NCI-H2227 (cell line): ENCODE measurements at regions not wholly inside any gene's neighbourhood (a gene's known extent, or its start where the extent isn't known, plus 50 kb on each side); places are given as distances from the start of the nearest gene placed in this dataset.

Experiments used
- DNase-seq: peaks from one replicate; lab custom pipeline; 2025; ENCODE audit not compliant: unreplicated experiment; lab: John Stamatoyannopoulos, UW

DNA sequence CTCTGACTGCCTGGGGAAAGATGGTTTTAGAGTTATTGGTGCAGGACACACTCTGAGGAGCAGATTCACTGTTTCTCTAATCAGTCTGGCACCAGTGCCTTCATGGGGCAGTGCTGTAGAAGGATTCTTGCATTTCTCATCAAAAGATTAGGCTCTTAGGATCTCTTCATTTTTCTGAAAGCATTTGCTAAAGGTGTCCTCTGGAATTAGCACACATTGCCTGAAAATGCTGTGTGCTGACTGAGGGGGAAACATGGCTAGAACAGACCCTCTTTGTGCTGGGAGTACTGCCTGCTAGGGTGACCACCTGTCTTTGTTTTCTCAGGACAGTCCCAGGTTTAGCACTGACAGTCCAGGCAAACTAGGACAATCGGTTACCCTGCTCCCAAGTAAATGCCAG is 301.0 kb downstream of the PTEN start:
- no peak for DNase-seq

DNA sequence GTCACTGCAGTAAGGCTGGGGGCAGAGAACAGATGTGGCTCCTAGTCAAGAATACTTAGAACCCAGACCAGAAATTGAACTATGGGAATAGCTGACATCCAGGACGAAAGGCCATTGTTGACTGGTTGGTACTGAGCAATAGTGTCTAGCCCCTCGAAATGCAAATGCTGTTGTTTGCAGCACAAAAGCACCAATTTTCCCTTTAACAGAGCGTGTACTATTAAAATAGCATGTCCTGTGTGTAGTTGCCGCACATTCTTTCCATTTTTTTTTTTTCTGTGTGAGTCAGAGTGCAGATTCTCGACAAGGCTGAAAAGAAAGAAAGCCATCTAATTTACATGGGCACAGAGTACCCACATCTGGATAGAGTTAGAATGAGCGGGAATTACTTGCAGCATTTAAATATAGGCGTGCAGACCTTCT is 302.4 kb downstream of the PTEN start:
- DNase-seq, result no peak

DNA sequence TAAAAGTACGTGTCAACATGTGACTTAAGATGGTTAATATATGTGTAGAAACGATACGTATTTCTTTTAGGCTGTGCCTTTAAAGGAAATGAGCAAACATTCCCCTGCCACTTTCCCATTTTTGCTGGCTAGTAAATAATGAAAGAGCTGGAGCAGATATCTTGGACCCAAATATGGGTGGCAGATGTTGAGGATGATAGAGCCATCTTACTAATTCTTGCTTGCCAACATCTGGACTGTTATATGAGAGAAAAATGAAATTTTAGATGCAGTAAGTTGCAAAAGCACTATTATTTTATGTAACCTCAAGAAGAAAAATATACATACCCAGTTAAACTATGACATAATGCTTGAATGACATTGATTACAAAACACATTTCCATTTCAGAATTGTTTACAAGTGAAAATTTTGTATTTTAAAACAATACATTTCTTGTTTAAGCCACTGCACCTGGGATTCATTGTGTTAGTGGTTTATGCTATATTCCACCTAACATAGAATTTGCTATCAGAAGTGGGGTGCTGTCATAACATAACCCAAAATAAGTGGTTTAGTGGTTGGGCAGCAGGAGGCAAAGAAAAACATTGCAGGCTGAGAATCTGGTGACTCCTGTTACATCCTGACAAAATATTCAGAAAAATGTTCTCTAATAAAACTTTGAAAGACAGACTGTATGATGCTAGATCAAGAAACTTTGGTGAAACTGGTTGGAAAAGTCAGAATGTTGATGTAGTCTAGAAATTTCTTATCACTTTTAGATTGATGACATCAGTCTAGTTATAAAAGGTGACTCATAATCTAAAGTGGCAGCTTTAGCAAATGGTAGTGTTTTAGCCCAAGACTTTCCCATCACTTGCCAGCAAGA is 305.0 kb downstream of the PTEN start:
- no peak for DNase-seq

DNA sequence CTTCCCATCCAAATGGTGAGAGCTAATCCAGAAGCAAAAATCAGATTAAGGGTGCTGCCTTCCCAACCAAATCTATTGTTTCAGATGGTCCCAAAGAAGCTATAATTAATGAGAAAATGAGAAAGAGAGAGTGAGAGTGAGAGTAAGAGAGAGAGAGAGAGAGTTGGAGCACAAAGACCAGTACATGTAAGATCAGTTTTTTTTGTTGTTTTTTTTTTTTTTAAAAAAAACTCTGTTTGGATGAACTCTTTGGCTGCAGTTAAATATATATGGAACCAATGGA is 305.6 kb downstream of the PTEN start:
- DNase-seq, result no peak

DNA sequence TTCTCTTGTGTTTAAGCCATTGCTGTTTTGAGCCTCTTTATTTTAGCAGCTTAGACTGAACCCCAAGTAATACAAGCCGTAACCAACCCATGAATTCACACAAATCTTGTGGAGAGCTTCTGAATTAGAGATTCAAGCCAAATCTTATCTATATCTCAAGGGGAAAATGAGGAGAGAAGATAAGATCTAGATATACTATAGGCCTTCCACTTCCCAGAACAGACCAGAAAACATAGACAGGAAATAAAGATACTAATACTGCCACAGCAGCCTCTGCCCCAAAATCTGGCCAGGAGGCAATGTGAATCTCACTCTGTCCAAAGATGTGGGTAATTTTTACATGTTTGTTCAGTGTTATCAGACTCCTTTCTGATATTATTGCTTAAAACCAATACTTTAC is 307.2 kb downstream of the PTEN start:
- DNase-seq, result no peak

DNA sequence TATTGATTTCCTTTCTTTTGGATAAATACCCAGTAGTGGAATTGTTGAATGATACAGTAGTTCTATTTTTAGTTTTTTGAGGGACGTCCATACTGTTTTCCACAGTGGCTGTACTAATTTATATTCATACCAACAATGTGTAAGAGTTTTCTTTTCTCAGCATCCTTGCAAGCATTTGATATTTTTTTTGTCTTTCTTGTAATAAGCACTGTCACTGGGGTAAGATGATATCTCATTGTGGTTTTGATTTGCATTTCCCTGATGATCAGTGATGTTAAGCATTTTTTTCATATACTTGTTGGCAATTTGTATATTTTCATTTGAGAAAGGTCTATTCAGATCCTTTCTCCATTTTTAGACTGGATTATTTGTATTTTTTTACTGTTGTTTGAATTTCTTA is 308.7 kb downstream of the PTEN start:
- DNase-seq, result no peak

DNA sequence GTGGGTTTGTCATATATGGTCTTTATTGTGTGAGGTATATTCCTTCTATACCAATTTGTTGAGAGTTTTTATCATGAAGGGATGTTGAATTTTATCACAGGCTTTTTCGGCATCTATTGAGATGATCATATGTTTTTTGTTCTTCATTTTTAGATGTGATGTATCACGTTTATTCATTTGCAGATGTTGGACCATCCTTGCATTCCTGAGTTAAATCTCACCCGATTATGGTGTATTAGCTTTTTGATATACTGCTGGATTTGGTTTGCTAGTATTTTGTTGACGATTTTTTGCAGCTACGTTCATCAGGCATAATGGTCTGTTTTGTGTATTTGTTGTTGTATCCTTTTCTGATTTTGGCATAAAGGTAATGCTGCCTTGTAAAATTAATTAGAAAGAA is 311.0 kb downstream of the PTEN start:
- DNase-seq, result no peak

DNA sequence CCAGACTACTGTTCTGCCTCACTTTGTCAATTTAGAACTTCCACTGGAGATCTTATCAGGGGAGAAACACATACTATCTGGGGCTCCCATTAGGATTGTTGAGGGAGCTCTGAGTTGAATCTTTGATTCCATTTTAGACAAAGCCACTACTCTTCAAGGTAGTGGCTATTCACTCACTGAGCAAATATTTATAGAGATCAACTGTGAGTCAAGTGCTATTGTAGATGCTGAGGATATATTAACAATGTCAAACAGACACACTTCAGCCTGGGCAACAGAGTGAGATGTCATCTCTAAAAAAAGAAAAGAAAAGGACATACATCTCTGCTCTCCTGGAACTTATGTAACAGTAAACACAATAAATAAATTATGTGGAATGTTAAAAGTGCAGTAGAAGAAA is 315.3 kb downstream of the PTEN start:
- no peak for DNase-seq

DNA sequence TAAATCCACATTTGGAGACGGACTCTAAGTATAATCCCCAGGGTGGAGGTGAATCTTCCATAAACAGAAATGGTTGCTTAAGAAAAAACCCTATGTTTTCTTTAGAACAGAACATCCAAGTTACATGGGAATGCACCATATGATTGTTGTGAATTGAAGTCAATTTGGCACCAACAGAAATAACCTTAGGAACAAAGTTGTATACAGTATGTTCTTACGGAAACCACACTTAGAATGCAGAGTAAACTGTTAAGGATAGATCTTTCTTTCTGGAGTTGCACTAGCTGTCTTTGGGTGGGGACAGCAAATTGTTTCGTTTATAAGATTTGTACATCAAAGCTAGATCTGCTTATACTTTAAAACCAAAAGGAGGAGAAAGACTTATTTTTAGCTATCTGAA is 316.4 kb downstream of the PTEN start:
- no peak for DNase-seq

DNA sequence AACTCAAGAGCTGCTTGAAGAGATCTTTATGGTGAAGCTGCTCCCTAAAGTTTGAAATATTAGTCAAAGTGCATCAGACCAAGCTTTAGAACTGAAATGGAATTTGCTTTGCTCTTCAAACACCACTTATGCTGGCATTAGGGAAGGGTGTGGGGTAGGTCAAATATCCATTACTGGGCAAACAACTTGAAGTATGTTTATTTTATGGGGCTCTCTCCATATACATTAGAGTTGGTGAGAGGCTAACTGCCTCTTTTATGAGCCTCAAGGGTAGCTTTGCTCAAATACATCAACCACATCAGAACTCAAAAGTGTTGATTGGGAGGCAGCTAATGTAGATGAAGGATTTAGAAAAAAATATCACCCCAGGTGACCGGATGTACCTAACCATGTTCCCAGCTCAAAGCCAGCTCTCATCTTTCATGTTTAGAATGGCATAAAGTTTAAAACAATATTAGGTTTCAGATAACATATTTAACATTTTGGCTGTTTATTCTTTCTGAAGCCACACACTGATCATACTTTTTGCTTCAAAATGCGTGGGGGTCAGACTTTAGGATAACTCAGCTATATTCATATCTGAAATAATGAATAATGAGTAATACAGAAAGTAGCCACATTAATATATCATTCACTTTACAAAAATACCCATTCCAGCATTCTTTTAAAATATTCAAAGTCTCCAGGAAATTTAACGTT is 318.6 kb downstream of the PTEN start:
- peak; percentile 71 for DNase-seq

DNA sequence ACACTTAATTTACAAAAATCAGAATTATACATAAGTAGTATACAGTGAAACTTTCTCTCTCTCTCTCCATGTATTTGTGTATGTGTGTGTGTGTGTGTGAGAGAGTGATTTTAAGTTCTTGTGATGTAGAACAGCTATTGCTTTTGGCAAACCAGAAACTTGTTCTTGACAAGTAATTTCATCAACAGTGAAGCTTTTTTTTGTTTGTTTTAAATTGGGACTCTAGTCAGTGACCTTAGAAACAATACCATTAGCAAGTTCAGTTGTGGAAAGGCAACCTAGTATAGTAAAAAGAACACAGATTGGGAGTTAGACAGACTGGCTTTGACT is 319.1 kb downstream of the PTEN start:
- no peak for DNase-seq

DNA sequence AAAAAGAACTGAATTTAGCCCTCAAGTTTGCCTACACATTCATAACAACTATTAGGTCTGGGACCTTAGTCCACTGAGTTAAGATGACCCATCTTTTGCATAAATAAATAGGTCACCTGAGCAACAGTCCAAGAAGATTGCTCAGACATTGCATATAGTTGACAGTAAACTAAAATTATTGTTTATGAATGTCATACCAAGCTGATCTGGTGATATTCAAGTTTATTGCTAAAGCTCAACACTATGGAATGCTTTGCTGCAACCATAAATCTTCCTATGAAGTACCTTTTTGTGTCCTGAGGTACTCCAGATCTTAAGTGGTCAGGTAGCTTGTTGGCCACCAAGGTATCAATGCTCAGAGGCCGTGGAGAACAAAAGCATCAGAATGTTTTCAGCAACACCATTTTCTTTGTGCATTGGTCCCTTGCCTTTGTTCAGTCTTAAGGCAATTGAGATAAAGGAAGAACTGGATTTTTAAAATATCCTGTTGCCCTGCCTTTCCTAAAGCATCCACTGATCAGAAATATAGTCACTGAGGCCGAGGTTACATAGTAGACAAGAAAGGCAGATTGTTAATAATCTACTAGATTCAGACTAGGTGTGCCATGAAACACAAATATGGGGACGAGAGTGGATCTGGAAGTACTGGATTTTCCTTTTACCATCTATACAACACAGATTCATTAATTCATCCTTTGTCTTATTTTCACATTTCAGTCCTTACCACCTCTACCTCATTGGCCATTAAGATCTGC is 321.3 kb downstream of the PTEN start:
- no peak for DNase-seq

DNA sequence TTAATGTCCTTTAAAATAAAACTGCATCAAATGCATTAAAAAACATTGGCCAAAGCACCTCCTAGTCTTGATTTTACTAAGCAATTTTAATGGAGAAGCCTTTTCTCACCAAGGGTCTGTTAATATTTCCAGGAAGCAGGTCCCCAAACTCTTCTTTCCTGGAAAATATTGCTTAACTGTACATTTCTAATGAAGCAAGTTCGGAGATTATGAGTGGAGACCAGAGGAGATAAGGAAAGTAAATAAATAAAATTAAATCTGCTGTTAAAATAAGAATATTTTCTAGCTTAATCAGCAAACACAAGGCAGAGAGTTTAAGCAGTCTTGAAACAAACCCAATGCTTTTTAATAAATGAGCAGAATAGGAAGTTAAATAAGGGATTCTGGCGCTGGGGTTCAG is 322.4 kb downstream of the PTEN start:
- no peak for DNase-seq

DNA sequence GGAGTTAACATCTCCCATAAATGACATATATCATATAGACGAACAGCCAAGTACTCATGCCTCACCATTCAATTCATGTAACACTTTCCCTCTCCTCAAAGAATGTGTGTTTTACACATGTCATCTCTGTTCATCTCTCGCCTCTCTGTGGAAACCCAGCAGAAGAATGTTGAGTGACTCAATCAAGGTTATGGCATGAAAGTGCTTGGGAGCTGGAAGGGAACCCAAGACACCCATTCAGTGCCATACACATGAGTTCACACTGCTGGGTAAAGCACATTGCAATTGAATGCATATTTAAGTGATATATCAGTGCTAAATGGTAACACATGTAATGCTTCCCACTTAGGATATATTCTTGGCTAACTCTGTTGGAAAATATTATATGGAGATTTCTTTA is 322.9 kb downstream of the PTEN start:
- no peak for DNase-seq

DNA sequence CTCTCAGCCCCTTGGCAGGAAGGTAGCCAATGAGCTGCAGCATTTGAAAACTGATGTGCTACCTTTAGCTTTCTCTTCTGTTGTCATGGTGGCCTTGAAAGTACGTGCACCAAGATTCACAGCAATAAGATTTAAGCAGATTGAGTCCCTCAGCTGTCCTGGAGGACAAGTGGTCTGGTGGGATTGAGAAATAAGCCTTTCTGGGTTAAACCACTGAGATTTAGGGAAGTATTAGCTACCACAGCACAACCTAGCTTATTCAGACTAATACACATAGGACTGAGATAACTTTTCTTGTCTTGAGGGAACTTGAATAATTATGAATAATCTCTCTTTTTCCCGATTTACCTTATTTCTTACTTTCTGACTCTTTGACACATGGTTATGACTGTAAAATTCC is 324.0 kb downstream of the PTEN start:
- DNase-seq, result no peak

DNA sequence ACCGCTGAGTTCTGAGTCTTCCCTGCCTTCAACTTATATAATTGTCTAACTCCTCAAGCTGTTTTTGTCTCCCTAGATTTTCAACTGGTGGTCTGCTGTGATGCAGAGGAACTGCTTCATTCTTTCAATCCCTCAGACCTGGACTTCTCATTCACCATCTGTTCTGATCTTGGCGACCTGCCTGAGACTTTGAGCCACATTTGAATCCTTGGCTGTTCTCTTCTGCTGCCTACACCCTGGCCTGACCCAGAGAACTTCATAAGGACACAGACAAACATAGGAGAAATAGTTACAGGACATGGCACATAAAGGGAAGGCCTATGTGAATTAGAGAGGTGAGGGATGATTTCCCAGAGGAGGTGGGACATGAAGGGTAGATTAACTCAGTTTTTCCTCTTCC is 326.7 kb downstream of the PTEN start:
- no peak for DNase-seq

DNA sequence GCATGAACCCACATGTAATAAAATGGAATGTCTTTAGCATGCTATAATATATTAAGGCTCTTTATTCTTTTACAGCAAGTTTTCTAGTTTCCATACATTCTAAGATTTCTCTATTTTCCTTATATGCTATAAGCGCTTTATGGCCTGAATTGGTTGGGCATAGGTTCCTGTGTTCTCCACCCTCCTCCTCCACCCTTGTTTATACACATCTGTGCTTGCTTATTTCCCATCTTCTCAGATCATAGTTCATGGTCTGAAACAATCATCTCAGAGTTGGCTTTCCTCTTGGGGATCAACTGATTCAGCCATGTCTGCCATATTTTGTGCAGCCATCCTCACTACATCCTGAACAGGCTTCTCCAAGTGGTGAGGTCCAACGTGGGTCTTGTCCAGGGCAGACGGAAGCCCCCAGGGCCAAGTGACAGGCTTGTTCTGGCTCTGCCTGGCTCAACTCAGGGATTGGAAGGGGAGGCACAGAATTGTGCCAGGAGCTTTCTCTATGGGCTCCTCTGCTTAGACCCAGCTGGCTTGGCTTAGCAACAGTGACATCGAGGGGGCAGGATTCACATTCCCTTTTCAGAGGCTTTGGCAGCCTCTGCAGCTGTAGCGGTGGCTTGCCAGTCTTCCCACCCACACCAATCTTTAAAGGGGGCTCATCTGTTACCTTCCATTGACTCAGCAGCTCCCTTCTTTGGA is 327.3 kb downstream of the PTEN start:
- DNase-seq, result no peak

DNA sequence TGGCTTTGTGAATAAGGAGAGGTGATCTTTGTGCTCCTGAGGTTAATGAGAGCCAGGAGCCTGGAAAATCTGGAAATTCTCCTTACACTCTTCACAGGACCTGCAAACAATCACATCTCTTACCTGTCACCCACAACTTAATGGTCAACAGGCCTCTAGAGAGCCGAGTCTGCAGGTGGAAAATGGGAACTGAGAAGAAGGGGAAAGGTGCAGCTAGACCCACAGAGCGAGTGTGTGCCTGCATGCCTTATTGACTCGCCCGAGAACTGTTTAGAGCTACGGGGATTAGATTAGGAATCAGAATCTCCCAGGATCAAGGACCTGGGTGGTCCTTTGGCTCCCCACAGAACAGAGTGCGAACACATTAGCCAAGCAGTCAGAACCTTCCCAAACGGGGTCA is 329.6 kb downstream of the PTEN start:
- no peak for DNase-seq

DNA sequence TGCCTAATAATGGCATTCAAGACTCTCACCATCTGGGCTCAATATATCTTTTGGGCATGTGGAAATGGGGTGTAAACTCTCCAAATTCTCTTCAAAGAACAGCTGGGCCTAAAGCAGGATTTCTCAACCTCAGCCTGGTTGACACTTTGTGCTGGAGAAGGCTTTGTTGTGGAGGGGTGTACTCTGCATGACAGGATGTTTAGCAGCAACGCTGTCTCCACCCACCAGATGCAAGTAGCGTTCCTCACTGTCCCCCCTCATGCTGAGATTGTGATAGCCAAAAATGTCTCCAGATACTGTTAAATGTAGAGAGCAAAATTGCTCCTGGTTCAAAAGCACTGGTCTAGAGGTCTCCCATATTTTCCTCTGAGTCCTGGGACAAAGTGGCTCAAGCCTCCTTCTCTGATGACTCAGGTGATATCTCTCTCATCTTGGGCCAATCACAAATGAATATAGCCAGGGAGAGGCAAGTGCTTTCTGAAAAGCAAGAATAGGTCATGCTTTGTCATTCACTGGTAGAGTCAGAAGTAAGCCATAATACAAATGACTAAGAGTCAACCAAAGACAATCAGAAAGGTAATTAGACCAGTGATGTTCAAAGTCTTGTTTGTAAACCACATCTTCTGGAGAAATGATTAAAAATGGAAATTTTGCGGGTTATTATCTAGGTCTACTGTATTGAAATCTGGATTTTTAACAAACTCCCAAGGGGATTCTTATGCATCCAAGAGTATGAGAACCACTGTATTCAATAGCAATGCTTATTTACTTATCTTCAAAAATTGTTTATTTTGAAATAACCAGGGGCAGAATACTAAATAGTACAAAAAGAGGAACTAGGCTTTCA is 330.8 kb downstream of the PTEN start:
- no peak for DNase-seq

DNA sequence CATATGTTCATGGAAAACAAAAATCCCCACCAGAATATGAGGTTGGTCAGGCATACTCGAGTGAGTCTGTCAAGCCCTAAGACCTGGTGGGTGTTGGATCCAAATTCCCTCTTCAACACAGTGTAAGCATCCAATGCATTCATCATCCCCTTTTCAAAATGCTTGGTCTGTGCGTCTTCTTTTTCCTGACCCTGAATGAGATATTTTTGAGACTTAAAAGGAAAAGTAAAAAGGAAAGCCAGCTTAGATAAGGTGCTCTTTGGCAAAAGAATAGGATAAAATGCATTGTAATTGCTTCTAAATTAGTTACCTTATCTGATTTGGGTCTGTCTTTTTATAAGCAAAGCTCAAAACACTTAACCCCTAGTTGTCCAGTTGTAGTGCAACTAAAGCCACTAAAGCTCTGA is 331.5 kb downstream of the PTEN start:
- no peak for DNase-seq

DNA sequence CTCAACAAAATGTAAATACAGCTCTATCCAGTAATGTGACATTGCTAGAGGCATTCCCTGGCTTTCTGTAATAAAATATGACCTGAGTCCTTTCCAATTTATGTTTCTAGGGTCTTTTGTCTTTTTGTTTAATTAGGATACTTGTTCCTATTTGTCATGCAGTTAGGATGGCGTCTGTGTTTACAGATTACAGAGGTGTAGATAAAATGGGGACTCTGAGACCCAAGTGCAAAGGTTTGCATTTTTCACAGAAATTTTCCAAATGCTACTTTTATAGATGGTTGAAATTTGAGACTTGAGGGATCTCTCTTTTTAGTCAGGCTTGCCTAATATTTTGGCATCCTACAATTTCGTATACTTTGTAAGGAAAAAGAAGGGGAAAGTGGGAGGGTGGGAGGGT is 332.4 kb downstream of the PTEN start:
- DNase-seq, result no peak
